GM12878 (cell line): ENCODE measurements at regions not wholly inside any gene's neighbourhood (a gene's known extent, or its start where the extent isn't known, plus 50 kb on each side); places are given as distances from the start of the nearest gene placed in this dataset.

ENCODE experiments used
- ATAC-seq: fragments of 200-7000 bp; cut with Tn5 transposase; 3 replicates; pipeline ENCODE4 v1.9.1; 2020; ENCODE audit warnings: mild to moderate bottlenecking, moderate library complexity
- BruUV-seq: library from RNA; stranded (reverse); fragments of 400-500 nt; replicated peaks from 2 replicates; lab custom pipeline; 2021; lab: Mats Ljungman, UMichigan
- CTCF ChIA-PET: fragments of 300-600 bp; sonication (Branson Sonifier 250); formaldehyde crosslinking; extraction: SDS; loops from one replicate; lab custom pipeline; 2021; ENCODE audit warnings: inconsistent platforms; lab: Yijun Ruan, JAX
- POLR2A ChIA-PET: fragments of 350-600 bp; formaldehyde crosslinking; extraction: SDS; loops from one replicate; lab custom pipeline; 2021; ENCODE audit warnings: inconsistent platforms; lab: Charles Lee
- RAD21 ChIA-PET: fragments of 300-600 bp; sonication (Branson Sonifier 250); formaldehyde crosslinking; loops from one replicate; lab custom pipeline; 2023; ENCODE audit warnings: antibody characterized with exemption; ENCODE audit not compliant: unreplicated experiment; lab: Charles Lee
- SMC1A ChIA-PET: fragments of 300-600 bp; sonication (Branson Sonifier 250); formaldehyde crosslinking; loops from one replicate; lab custom pipeline; 2023; ENCODE audit not compliant: unreplicated experiment, uncharacterized antibody; lab: Charles Lee
- DNase-seq: peaks from one replicate; pipeline ENCODE4 v3.0.0-alpha.2; 2011; ENCODE audit warnings: low read depth, low spot score
- FAIRE-seq: peaks from 3 replicates; lab custom pipeline; 2011; peaks lifted over from hg19 to GRCh38; lab: Jason Lieb, UNC
- H2AFZ ChIP-seq: 2 replicates; pipeline ENCODE4 v1.6.0; 2011; ENCODE audit warnings: low read depth, low read length, control low read depth; ENCODE audit not compliant: control insufficient read depth
- H3K27ac ChIP-seq: 2 replicates; pipeline ENCODE4 v1.5.1; 2011; ENCODE audit warnings: control low read depth; ENCODE audit not compliant: control insufficient read depth, insufficient read depth
- H3K27me3 ChIP-seq, 2 experiments: replicated peaks in 1 of 2; 2 replicates each; pipeline versions ENCODE4 v1.6.0 to v1.6.1; 2011; ENCODE audit warnings: low read length in 1 of 2; ENCODE audit not compliant: control insufficient read depth in 2 of 2, insufficient read depth in 2 of 2
- H3K36me3 ChIP-seq, 2 experiments: 2 replicates each; pipeline ENCODE4 v1.5.1; 2011; ENCODE audit warnings: low read length in 1 of 2; ENCODE audit not compliant: control insufficient read depth in 2 of 2, insufficient read depth in 2 of 2
- H3K4me1 ChIP-seq: 2 replicates; pipeline ENCODE4 v1.6.1; 2011; ENCODE audit warnings: mild to moderate bottlenecking, low read length, moderate library complexity, mixed read lengths; ENCODE audit not compliant: control insufficient read depth, insufficient read depth
- H3K4me2 ChIP-seq: 2 replicates; pipeline ENCODE4 v1.6.0; 2011; ENCODE audit warnings: control low read depth; ENCODE audit not compliant: control insufficient read depth, insufficient read depth
- H3K4me3 ChIP-seq: fragments of 200-600 bp; sonication (generic); 2 replicates; pipeline ENCODE4 v1.5.1; 2016
- H3K79me2 ChIP-seq: 2 replicates; pipeline ENCODE4 v1.6.0; 2011; ENCODE audit warnings: low read length; ENCODE audit not compliant: control insufficient read depth, insufficient read depth
- H3K9ac ChIP-seq: 2 replicates; pipeline ENCODE4 v1.8.0; 2011; ENCODE audit warnings: low read length, control low read depth, mixed read lengths; ENCODE audit not compliant: control insufficient read depth, insufficient read depth
- H3K9me3 ChIP-seq: replicated peaks from 3 replicates; pipeline ENCODE4 v1.5.1; 2011; ENCODE audit warnings: mild to moderate bottlenecking, low read length; ENCODE audit not compliant: control insufficient read depth, insufficient read depth
- H4K20me1 ChIP-seq: 2 replicates; pipeline ENCODE4 v1.6.0; 2011; ENCODE audit not compliant: control insufficient read depth, insufficient read depth
- HCFC1 ChIP-seq: fragments of 150-350 bp; IDR thresholded peaks from 2 replicates; pipeline ENCODE4 v1.6.1; 2014; ENCODE audit warnings: low read length
- MXI1 ChIP-seq: fragments of 150-350 bp; IDR thresholded peaks from 2 replicates; pipeline ENCODE4 v1.6.1; 2011; ENCODE audit warnings: low read depth, mild to moderate bottlenecking, inconsistent platforms, low read length, improper control_type of control experiment
- NFYA ChIP-seq: IDR thresholded peaks from 2 replicates; pipeline ENCODE4 v1.6.1; 2011; ENCODE audit warnings: low read depth, mild to moderate bottlenecking, low read length, improper control_type of control experiment, borderline replicate concordance
- NKRF ChIP-seq: fragments of 450-650 bp; conservative IDR thresholded peaks from 2 replicates; pipeline ENCODE4 v1.6.1; 2017; ENCODE audit warnings: mild to moderate bottlenecking, moderate library complexity
- NR2C1 ChIP-seq: fragments of 450-650 bp; IDR thresholded peaks from 2 replicates; pipeline ENCODE4 v1.6.1; 2017; ENCODE audit warnings: antibody characterized with exemption, mild to moderate bottlenecking, moderate library complexity
- POLR2A ChIP-seq: IDR thresholded peaks from 2 replicates; pipeline ENCODE4 v1.6.1; 2011; ENCODE audit warnings: low read depth, mild to moderate bottlenecking, low read length
- RELA ChIP-seq: fragments of 450-650 bp; IDR thresholded peaks from 2 replicates; pipeline ENCODE4 v1.8.0; 2014; ENCODE audit warnings: borderline replicate concordance; ENCODE audit not compliant: partially characterized antibody
- RELB ChIP-seq: fragments of 450-650 bp; IDR thresholded peaks from 2 replicates; pipeline ENCODE4 v1.6.1; 2017; ENCODE audit warnings: low read depth, mild to moderate bottlenecking, moderate library complexity
- SMC3 ChIP-seq: IDR thresholded peaks from 2 replicates; pipeline ENCODE4 v1.6.1; 2011; ENCODE audit warnings: low read length, improper control_type of control experiment, borderline replicate concordance
- STAT1 ChIP-seq: fragments of 450-650 bp; conservative IDR thresholded peaks from 2 replicates; pipeline ENCODE4 v1.6.1; 2014; ENCODE audit warnings: antibody characterized with exemption, mild to moderate bottlenecking
- TARDBP ChIP-seq: IDR thresholded peaks from 2 replicates; pipeline ENCODE4 v1.6.1; 2016; ENCODE audit warnings: borderline replicate concordance
- TCF3 ChIP-seq: IDR thresholded peaks from 2 replicates; pipeline ENCODE4 v1.6.1; 2012; ENCODE audit warnings: low read depth, mild to moderate bottlenecking, low read length, borderline replicate concordance; ENCODE audit not compliant: insufficient read depth
- ZNF217 ChIP-seq: fragments of 450-650 bp; IDR thresholded peaks from 2 replicates; pipeline ENCODE4 v1.6.1; 2017; ENCODE audit warnings: antibody characterized with exemption, mild to moderate bottlenecking
- WGBS: methylation state at CpG from one replicate; pipeline ENCODE4 v1.1.6; 2016; ENCODE audit warnings: low lambda C conversion rate; ENCODE audit not compliant: insufficient replicate concordance, insufficient coverage; ENCODE audit errors: missing lambda C conversion rate; 5-methylcytosine and 5-hydroxymethylcytosine counted together
- in situ Hi-C: fragments of 300-500 bp; cut with MboI; formaldehyde crosslinking; loops from 9 replicates; pipeline ENCODE4 v1.14.3; 2018; ENCODE audit warnings: mixed read lengths
- intact Hi-C: fragments of 100-400 bp; cut with micrococcal nuclease; formaldehyde crosslinking; loops from one replicate; pipeline ENCODE4 v1.14.2; 2022; ENCODE audit not compliant: unreplicated experiment

GRCh38 chr14:56352999-56353398 lies 226.6 kb upstream of the TMEM260 start:
- intact Hi-C loops = no loop called here
- FAIRE-seq (no peak), DNase-seq (no peak), ATAC-seq (no peak)
- Histone ChIP-seq H3K36me3 (no peaks in the 10 kb centered on the region), H3K4me2 (no peak overlapping the region), H3K9ac (no peak overlapping the region), H3K27me3 (no peaks in the 10 kb centered on the region; a peak in 1 of 4 replicates), H4K20me1 (no peaks in the 10 kb centered on the region), H3K9me3 (no peaks in the 10 kb centered on the region), H3K4me1 (no peaks in the 10 kb centered on the region), H3K4me3 (no peak overlapping the region), H3K27ac (no peak overlapping the region), H2AFZ (no peak overlapping the region), H3K79me2 (no peaks in the 10 kb centered on the region)
- ChIA-PET POLR2A (no interaction called here), RAD21 (no interaction called here), SMC1A (no interaction called here), CTCF (interaction anchor here (1.1 kb wide), 1 partner anchor 12 kb away, joined by 3 read pairs; no protein-coding TSS in a partner anchor)
- no TSS peak for BruUV-seq
- 0% methylated on average over 2 of the region's 2 CpGs for WGBS
- in situ Hi-C loops = no loop called here
- TF ChIP-seq STAT1 (no peak), TCF3 (no peak), RELA (no peak), NR2C1 (no peak), TARDBP (no peak), SMC3 (no peak), POLR2A (no peak), RELB (no peak), NKRF (no peak), NFYA (no peak), MXI1 (no peak), ZNF217 (no peak), HCFC1 (no peak)
